Progenitor cell of endocrine pancreas (in vitro differentiated cells): ENCODE measurements at regions not wholly inside any gene's neighbourhood (a gene's known extent, or its start where the extent isn't known, plus 50 kb on each side); places are given as distances from the start of the nearest gene placed in this dataset.

Source experiments
- DNase-seq: peaks from one replicate; pipeline ENCODE4 v3.0.0; 2021; ENCODE audit warnings: low spot score; ENCODE audit not compliant: unreplicated experiment
- H3K27ac Mint-ChIP-seq: 2 replicates; pipeline ENCODE4 v1.8.0; 2021; ENCODE audit warnings: mild to moderate bottlenecking, moderate library complexity, mixed read lengths
- H3K27me3 Mint-ChIP-seq: 2 replicates; pipeline ENCODE4 v1.8.0; 2021; ENCODE audit warnings: mixed read lengths
- H3K36me3 Mint-ChIP-seq: 2 replicates; pipeline ENCODE4 v1.8.0; 2022; ENCODE audit warnings: mixed read lengths; ENCODE audit not compliant: insufficient read depth
- H3K4me1 Mint-ChIP-seq: 2 replicates; pipeline ENCODE4 v1.8.0; 2021; ENCODE audit warnings: low read depth, mixed read lengths
- H3K4me3 Mint-ChIP-seq: 2 replicates; pipeline ENCODE4 v1.8.0; 2021; ENCODE audit warnings: low read depth, mild to moderate bottlenecking, moderate library complexity, mixed read lengths
- H3K9me3 Mint-ChIP-seq: 2 replicates; pipeline ENCODE4 v1.8.0; 2021; ENCODE audit warnings: low read depth, mixed read lengths
- CTCF ChIP-seq: fragments of 200-600 bp; sonication (generic); IDR thresholded peaks from one replicate; pipeline ENCODE4 v1.5.0; 2021; ENCODE audit warnings: antibody characterized with exemption, mild to moderate bottlenecking; ENCODE audit not compliant: unreplicated experiment

- Mint-ChIP-seq H3K36me3 (no peaks in the 10 kb centered on the region), H3K27me3 (peaks cover 14% of the 10 kb centered on the region), H3K27ac (no peak overlapping the region), H3K4me1 (peaks cover 8% of the 10 kb centered on the region), H3K9me3 (peaks cover 4% of the 10 kb centered on the region), H3K4me3 (no peak overlapping the region)
- no peak for DNase-seq
- TF ChIP-seq CTCF, result no peak
Observed at GRCh38 chr14:25108291-25108690, 58.3 kb upstream of the STXBP6 start.

GRCh38 chr14:25103820-25104219 lies 53.9 kb upstream of the STXBP6 start:
- H3K27ac Mint-ChIP-seq, result no peak overlapping the region
- H3K9me3 Mint-ChIP-seq, result peaks cover 3% of the 10 kb centered on the region
- no peaks in the 10 kb centered on the region for H3K36me3 Mint-ChIP-seq
- H3K4me1 Mint-ChIP-seq, result no peaks in the 10 kb centered on the region
- no peak for TF ChIP-seq CTCF
- no peak for DNase-seq
- peaks cover 10% of the 10 kb centered on the region for H3K27me3 Mint-ChIP-seq
- H3K4me3 Mint-ChIP-seq, result no peak overlapping the region

- TF ChIP-seq CTCF, result no peak
- H3K27me3 Mint-ChIP-seq, result peaks cover 10% of the 10 kb centered on the region
- no peaks in the 10 kb centered on the region for H3K36me3 Mint-ChIP-seq
- H3K9me3 Mint-ChIP-seq, result peaks cover 3% of the 10 kb centered on the region
- no peak for DNase-seq
- no peaks in the 10 kb centered on the region for H3K4me1 Mint-ChIP-seq
- no peak overlapping the region for H3K4me3 Mint-ChIP-seq
- H3K27ac Mint-ChIP-seq, result no peak overlapping the region
Observed at GRCh38 chr14:25103271-25103670, 53.3 kb upstream of the STXBP6 start.

GRCh38 chr14:25102788-25103187 lies 52.8 kb upstream of the STXBP6 start:
- H3K27me3 Mint-ChIP-seq, result peaks cover 10% of the 10 kb centered on the region
- peaks cover 3% of the 10 kb centered on the region for H3K9me3 Mint-ChIP-seq
- H3K36me3 Mint-ChIP-seq, result no peaks in the 10 kb centered on the region
- no peak for TF ChIP-seq CTCF
- H3K27ac Mint-ChIP-seq, result no peak overlapping the region
- H3K4me1 Mint-ChIP-seq, result no peaks in the 10 kb centered on the region
- no peak overlapping the region for H3K4me3 Mint-ChIP-seq
- no peak for DNase-seq

GRCh38 chr14:25101276-25101675 lies 51.3 kb upstream of the STXBP6 start:
- H3K4me1 Mint-ChIP-seq, result peaks cover 4% of the 10 kb centered on the region
- H3K27me3 Mint-ChIP-seq, result peaks cover 7% of the 10 kb centered on the region
- no peaks in the 10 kb centered on the region for H3K36me3 Mint-ChIP-seq
- H3K27ac Mint-ChIP-seq, result no peak overlapping the region
- H3K4me3 Mint-ChIP-seq, result no peak overlapping the region
- H3K9me3 Mint-ChIP-seq, result no peaks in the 10 kb centered on the region
- TF ChIP-seq CTCF, result no peak
- DNase-seq, result no peak
